Immature natural killer cell (primary cell): ENCODE measurements at regions not wholly inside any gene's neighbourhood (a gene's known extent, or its start where the extent isn't known, plus 50 kb on each side); places are given as distances from the start of the nearest gene placed in this dataset.

Experiments used
- DNase-seq, 3 donors: peaks; one replicate each; pipeline ENCODE4 v3.0.0; 2022; ENCODE audit warnings: mixed read lengths in 1 of 3
- H3K27ac Mint-ChIP-seq, 6 donors: one replicate each; pipeline ENCODE4 v1.8.0; 2020; ENCODE audit warnings: mixed read lengths in 6 of 6, mild to moderate bottlenecking in 5 of 6, inconsistent platforms in 4 of 6, moderate library complexity in 3 of 6
- H3K27me3 Mint-ChIP-seq, 3 donors: one replicate each; pipeline ENCODE4 v1.8.0; 2020 to 2021; ENCODE audit warnings: low read depth in 3 of 3, mild to moderate bottlenecking in 3 of 3, mixed read lengths in 3 of 3, moderate library complexity in 3 of 3, inconsistent platforms in 1 of 3
- H3K36me3 Mint-ChIP-seq, 3 donors: one replicate each; pipeline ENCODE4 v1.8.0; 2020; ENCODE audit warnings: mixed read lengths in 3 of 3, inconsistent platforms in 2 of 3, mild to moderate bottlenecking in 2 of 3
- H3K4me1 Mint-ChIP-seq, 2 donors: one replicate each; pipeline ENCODE4 v1.8.0; 2020; ENCODE audit warnings: inconsistent platforms in 2 of 2, mild to moderate bottlenecking in 2 of 2, mixed read lengths in 2 of 2, moderate library complexity in 1 of 2
- H3K4me3 Mint-ChIP-seq, 5 donors: one replicate each; pipeline ENCODE4 v1.8.0; 2020; ENCODE audit warnings: mild to moderate bottlenecking in 5 of 5, mixed read lengths in 5 of 5, inconsistent platforms in 3 of 5, moderate library complexity in 3 of 5
- H3K9me3 Mint-ChIP-seq, 6 donors: one replicate each; pipeline ENCODE4 v1.8.0; 2020; ENCODE audit warnings: mild to moderate bottlenecking in 6 of 6, mixed read lengths in 6 of 6, inconsistent platforms in 4 of 6, moderate library complexity in 3 of 6

DNA sequence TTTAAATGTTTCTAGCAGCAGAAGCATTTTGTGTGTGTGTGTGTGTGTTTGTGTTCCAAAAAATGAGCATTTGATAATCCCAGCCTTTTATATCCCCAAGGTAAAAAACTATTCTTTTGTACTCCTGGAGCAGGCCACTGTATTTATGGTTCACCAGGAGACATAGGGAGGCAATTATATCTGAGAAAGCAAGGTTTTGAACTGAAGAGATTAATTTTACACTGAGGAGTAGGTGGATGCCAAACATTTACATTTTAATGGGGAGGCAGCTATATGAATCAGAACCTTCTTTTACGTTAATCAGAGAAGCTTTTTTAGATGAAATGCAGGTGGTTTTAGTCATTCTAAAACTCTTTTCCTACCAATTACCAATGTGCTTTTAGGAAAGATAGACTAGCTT is 1374.0 kb upstream of the TENM4 start:
- peaks cover 8 to 42% (median 14%) of the 10 kb centered on the region in 6 donors for H3K9me3 Mint-ChIP-seq
- no peaks in the 10 kb centered on the region for H3K36me3 Mint-ChIP-seq
- peaks cover 0 to 10% of the 10 kb centered on the region in 2 donors for H3K4me1 Mint-ChIP-seq
- no peak overlapping the region for H3K27ac Mint-ChIP-seq
- DNase-seq, result no peak
- no peak overlapping the region for H3K4me3 Mint-ChIP-seq
- peaks cover 0 to 2% (median 0%) of the 10 kb centered on the region in 3 donors for H3K27me3 Mint-ChIP-seq

DNA sequence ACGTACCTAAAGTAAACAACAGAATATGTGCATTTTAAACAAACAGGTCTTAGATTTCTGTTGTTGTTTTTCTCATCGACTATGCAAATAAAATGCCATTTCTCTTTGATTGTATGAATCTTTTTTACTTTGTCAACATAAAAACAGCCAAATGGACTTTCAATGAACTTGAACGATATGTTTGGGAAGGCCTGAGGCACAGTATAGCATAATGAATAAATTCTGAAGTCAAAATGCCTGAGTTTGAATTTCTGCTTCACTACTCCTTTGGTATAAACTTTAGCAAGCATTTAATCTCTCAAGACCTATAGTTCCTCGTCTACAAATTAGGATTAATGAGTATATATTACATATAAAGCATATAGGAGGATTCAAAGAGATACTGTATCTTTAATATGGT is 1369.9 kb upstream of the TENM4 start:
- Mint-ChIP-seq H3K36me3 (no peaks in the 10 kb centered on the region), H3K27ac (no peak overlapping the region), H3K9me3 (peaks cover 5 to 36% (median 13%) of the 10 kb centered on the region in 6 donors), H3K4me3 (no peak overlapping the region), H3K4me1 (peaks cover 0 to 3% of the 10 kb centered on the region in 2 donors), H3K27me3 (peaks cover 0 to 2% (median 0%) of the 10 kb centered on the region in 3 donors)
- DNase-seq, result no peak

DNA sequence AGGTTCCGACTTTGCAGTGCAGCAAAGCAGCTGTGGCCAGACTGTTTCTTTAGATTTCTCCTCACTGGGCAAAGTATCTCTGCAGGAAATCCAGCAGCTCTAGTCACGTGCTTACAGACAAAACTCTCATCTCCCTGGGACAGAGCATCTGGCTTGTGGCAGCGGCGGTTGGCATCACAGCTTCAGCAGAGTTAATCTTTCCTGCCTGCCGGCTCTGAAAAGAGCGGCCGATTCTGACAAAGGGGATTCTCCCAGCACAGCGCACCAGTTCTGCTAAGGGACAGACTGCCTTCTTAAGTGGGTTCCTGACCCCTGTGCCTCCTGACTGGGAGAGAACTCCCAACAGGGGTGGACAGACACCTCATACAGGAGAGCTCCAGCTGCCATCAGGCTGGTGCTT is 1357.3 kb upstream of the TENM4 start:
- H3K27me3 Mint-ChIP-seq, result no peaks in the 10 kb centered on the region
- no peak overlapping the region for H3K27ac Mint-ChIP-seq
- H3K9me3 Mint-ChIP-seq, result peaks cover 17 to 59% (median 39%) of the 10 kb centered on the region in 6 donors
- H3K4me1 Mint-ChIP-seq, result no peaks in the 10 kb centered on the region
- no peaks in the 10 kb centered on the region for H3K36me3 Mint-ChIP-seq
- H3K4me3 Mint-ChIP-seq, result no peak overlapping the region
- DNase-seq, result no peak

DNA sequence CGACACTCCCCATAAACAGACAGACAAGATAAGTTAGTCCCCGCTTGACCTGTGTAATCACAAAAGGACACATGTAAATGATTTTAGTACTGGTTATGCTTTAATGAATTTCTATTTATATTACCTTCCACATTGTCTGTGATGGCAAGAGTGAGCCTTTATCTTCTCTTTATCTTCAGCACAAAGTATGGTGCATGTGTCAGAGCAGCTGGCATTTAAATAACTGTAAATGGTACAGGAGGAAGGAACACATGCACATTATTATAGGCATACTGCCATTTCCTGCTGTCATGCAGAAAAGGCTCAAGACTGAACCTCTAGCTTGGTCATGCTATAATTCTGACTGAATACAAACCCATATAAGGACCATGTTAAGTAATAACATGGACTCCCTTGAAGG is 1342.7 kb upstream of the TENM4 start:
- peaks cover 3 to 56% (median 24%) of the 10 kb centered on the region in 6 donors for H3K9me3 Mint-ChIP-seq
- no peak overlapping the region for H3K27ac Mint-ChIP-seq
- no peaks in the 10 kb centered on the region for H3K27me3 Mint-ChIP-seq
- H3K4me1 Mint-ChIP-seq, result no peaks in the 10 kb centered on the region
- H3K36me3 Mint-ChIP-seq, result no peaks in the 10 kb centered on the region
- H3K4me3 Mint-ChIP-seq, result no peak overlapping the region
- no peak for DNase-seq

DNA sequence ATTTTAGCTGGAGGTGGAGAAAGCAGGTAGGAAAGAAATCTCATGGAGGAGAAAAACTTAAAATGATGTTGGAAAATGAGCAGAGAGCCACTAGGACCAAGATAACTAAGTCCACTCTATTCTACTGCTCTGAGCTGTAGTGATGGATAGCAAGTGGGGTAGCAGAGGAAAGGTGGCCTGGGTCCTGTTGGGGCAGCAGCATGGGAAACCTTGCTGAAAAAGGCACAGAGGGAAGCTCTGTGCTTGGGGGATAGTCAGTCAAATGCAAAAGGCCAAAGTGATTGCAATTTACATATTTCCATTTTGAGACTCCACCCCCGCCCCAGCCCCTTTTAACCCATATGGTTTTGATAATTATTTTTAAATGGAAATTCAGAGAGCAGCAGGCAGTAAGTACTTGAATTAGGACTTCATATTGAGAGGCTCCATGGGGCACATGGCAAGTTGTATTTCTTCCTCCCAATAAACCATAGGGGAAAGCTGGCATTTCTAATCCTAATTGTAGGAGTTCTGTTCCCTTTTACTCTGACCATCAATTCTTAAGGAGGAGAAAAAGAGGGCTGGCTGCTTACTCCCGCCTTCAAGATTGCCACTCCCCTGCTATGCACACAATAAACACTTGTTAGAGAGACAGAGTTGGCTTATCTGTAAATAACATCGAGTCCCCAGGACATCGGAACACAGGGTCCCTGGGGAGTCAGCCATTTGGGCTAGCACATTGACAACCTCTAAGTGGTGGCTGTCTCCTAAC is 1341.5 kb upstream of the TENM4 start:
- no peak overlapping the region for H3K27ac Mint-ChIP-seq

DNA sequence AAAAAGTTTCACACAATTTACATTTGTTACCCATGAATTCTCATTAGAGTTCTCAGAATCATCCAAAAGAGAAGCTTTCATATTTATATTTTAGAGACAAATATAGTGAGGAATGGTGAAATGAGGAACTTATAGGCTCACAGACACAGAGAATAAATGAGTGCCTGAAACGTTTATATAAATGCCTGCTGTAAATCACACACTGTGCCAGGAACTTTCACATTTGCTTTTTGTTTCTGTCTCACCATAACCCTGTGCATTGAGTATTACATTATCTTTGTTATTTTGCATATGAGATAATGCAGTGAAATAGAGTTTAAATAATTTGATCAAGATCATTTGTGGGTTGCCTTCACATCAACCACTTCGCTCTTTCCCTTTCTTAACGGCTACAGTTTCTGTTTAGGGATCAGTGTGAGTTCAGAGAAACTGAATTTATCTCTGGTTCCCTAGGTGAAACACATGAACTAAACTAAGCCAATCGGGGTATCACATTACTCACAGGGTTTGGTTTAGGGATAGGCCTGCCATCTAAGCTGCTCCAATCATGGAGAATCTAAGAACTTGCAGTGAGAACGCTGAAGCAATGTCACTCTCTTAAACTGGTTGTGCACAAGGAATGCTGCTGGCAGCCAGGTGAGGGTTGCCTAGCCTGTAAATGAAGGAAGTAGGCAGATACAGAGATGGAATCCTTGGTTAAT is 1339.2 kb upstream of the TENM4 start:
- no peak overlapping the region for H3K27ac Mint-ChIP-seq
- no peak overlapping the region for H3K4me3 Mint-ChIP-seq
- H3K9me3 Mint-ChIP-seq, result peaks cover 7 to 48% (median 23%) of the 10 kb centered on the region in 6 donors
- no peaks in the 10 kb centered on the region for H3K4me1 Mint-ChIP-seq
- no peak for DNase-seq
- no peaks in the 10 kb centered on the region for H3K36me3 Mint-ChIP-seq
- no peaks in the 10 kb centered on the region for H3K27me3 Mint-ChIP-seq

More for the DNA sequence above, 1341.5 kb upstream of the TENM4 start:
- Mint-ChIP-seq H3K27me3 (no peaks in the 10 kb centered on the region), H3K36me3 (no peaks in the 10 kb centered on the region), H3K4me3 (no peak overlapping the region), H3K4me1 (no peaks in the 10 kb centered on the region), H3K9me3 (peaks cover 3 to 56% (median 25%) of the 10 kb centered on the region in 6 donors)
- no peak for DNase-seq

DNA sequence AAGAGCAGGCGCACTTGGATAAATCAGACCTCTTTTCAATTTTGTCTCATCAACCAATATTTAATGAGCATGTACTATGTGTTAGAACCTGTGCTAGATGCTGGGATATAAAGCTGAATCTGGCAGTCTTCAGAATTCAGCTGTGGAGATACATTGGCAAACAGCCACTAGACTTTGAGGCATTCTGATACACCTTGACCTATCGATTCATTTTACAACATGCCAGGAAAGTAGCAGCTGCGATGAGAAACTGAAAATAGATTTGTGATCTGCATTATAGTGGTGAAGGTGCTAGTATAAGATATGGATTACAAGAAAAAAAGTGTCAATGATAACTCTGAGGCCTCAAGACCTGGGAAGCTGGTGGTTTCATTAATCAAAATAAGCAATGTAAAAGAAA is 1338.1 kb upstream of the TENM4 start:
- H3K36me3 Mint-ChIP-seq, result no peaks in the 10 kb centered on the region
- H3K9me3 Mint-ChIP-seq, result peaks cover 7 to 39% (median 23%) of the 10 kb centered on the region in 6 donors
- no peak for DNase-seq
- H3K4me3 Mint-ChIP-seq, result no peak overlapping the region
- H3K4me1 Mint-ChIP-seq, result no peaks in the 10 kb centered on the region
- H3K27me3 Mint-ChIP-seq, result no peaks in the 10 kb centered on the region
- H3K27ac Mint-ChIP-seq, result no peak overlapping the region

DNA sequence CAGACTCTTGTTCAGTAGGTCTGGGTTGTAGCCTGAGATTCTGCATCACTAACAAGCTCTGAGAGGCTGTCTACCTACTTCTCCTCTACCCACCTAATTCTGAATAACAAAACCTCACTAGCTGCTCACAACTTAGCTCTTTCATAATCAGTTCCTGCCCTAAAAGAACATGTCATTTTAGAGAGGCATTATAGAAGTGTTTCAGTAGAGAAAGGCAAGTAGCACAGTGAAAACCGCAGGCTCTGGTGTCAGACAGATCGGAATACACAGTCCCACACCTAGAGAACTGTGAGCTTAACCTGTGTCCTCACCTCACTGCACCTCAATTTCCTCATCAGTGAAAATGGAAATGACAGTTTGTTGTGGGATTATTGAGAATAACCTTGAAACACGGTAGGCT is 1337.6 kb upstream of the TENM4 start:
- no peak for DNase-seq
- H3K4me1 Mint-ChIP-seq, result no peaks in the 10 kb centered on the region
- no peaks in the 10 kb centered on the region for H3K36me3 Mint-ChIP-seq
- no peak overlapping the region for H3K4me3 Mint-ChIP-seq
- H3K27me3 Mint-ChIP-seq, result no peaks in the 10 kb centered on the region
- H3K27ac Mint-ChIP-seq, result no peak overlapping the region
- peaks cover 7 to 37% (median 23%) of the 10 kb centered on the region in 6 donors for H3K9me3 Mint-ChIP-seq

DNA sequence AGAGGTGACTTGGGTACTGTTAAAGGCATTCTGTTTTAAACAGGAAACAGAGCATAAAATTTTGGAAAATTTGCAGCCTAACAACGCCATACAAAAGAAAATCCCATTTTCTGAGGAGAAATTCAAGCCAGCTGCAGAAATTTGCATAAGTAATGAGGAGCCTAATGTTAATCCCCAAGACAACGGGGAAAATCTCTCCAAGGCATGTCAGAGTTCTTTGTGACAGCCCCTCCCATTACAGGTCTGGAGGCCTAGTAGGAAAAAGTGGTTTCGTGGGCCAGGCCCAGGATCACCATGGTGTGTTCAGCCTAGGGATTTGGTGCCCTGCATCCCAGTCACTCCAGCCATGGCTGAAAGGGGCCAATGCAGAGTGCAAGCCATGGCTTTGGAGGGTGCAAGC is 1333.1 kb upstream of the TENM4 start:
- Mint-ChIP-seq H3K9me3 (peaks cover 6 to 39% (median 25%) of the 10 kb centered on the region in 6 donors), H3K4me1 (no peaks in the 10 kb centered on the region), H3K4me3 (no peak overlapping the region), H3K27ac (no peak overlapping the region), H3K27me3 (peaks cover 0 to 2% (median 0%) of the 10 kb centered on the region in 3 donors), H3K36me3 (peaks cover 0 to 2% (median 0%) of the 10 kb centered on the region in 3 donors)
- no peak for DNase-seq

DNA sequence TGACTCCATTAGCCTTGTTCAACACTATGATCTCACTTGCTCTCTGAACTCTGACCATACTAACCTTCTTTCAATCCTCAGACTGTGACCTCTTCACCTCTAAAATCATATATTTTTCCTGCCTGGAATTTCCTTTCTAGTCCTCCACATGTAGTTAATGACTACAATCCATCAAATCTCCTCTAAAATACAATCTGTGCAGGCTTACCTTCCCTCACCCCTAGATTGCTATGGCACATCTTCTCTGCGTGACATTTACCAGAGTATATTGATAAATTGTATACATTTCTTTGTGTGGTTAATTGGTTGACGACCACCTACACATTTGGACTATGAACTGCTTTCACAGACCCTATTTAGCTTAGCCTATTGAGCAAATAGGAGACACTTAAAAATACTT is 1330.2 kb upstream of the TENM4 start:
- DNase-seq, result no peak
- no peaks in the 10 kb centered on the region for H3K4me1 Mint-ChIP-seq
- H3K9me3 Mint-ChIP-seq, result peaks cover 2 to 37% (median 20%) of the 10 kb centered on the region in 6 donors
- H3K36me3 Mint-ChIP-seq, result peaks cover 0 to 2% (median 0%) of the 10 kb centered on the region in 3 donors
- peaks cover 0 to 2% (median 0%) of the 10 kb centered on the region in 3 donors for H3K27me3 Mint-ChIP-seq
- H3K27ac Mint-ChIP-seq, result no peak overlapping the region
- no peak overlapping the region for H3K4me3 Mint-ChIP-seq

DNA sequence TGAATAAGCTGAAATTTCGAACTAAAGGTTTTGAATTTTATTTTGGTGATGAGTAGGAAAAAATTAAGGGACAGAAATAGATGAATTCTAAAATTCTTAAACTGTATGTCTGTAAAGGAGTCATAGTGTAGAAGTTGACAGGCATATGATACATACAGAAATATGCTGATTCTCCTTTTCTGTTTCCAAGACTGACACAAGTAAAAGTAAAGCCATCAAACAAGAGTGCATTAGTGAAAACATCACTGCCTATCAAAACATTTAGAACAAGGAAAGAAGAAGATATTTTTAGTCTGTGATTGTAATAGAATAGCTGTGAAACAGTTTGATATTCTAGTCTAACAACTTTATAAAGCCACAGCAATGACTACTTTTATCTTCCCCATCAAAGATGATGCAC is 1318.0 kb upstream of the TENM4 start:
- Mint-ChIP-seq H3K4me3 (no peak overlapping the region), H3K9me3 (peaks cover 9 to 45% (median 18%) of the 10 kb centered on the region in 6 donors), H3K27me3 (peaks cover 0 to 3% (median 0%) of the 10 kb centered on the region in 3 donors), H3K27ac (no peak overlapping the region), H3K36me3 (no peaks in the 10 kb centered on the region), H3K4me1 (no peaks in the 10 kb centered on the region)
- no peak for DNase-seq

DNA sequence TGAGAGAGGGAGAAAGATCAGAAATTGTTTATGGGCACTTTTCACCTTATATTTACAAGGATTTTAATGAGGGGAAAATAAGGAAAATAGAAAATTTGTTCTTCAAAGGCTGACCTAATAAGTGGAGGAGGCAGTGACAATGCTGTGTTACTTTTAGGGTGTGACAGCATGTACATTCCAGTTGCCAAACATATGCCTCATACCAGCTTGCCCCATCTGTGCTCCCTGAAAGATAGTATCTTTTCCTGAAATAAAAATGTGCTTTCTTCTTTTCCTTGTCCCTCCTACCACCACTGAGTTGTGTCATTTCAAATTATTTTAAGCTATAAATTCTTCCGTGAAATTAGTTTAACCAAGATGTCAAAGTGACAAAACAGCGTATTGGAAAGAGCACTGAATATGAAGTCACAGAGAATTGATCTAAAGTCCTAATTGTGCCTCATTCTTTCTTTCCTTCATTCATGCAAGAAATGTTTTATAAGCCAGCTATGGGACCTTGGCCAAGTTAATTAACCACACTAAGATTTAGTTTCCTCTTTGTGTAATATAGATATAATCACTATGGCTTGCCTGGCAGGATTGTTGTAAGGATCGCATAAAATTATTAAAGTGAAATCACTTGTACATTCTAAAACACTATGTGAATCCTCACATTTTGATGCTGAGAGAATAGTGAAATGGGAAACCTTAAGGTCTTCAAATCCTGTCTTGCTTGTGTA is 1307.5 kb upstream of the TENM4 start:
- no peak for DNase-seq
- H3K27ac Mint-ChIP-seq, result no peak overlapping the region
- no peak overlapping the region for H3K4me3 Mint-ChIP-seq
- H3K36me3 Mint-ChIP-seq, result peaks cover 0 to 3% (median 0%) of the 10 kb centered on the region in 3 donors
- peaks cover 0 to 27% (median 3%) of the 10 kb centered on the region in 6 donors for H3K9me3 Mint-ChIP-seq
- no peaks in the 10 kb centered on the region for H3K27me3 Mint-ChIP-seq
- no peaks in the 10 kb centered on the region for H3K4me1 Mint-ChIP-seq

DNA sequence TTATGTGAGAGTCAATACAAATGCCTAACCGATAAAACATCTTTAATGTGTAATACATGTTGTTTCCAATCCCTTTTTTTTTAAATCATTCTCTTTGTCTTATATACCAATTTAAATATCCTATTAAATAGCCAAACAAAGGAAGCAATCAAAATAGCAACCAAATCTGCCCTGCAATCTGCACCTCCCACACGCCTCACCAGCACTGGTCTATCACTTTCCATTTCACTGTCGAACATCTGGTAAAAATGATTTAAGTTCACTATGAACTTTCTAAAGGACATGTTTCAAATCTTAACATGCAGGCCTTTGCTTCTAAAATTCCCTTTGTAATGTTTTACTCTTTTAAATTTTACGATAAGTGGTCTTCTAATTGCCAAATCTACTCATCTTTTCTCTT is 1305.5 kb upstream of the TENM4 start:
- Mint-ChIP-seq H3K4me3 (no peak overlapping the region), H3K27ac (no peak overlapping the region), H3K27me3 (no peaks in the 10 kb centered on the region), H3K36me3 (peaks cover 0 to 3% (median 0%) of the 10 kb centered on the region in 3 donors), H3K9me3 (peaks cover 0 to 36% (median 7%) of the 10 kb centered on the region in 6 donors), H3K4me1 (no peaks in the 10 kb centered on the region)
- no peak for DNase-seq

DNA sequence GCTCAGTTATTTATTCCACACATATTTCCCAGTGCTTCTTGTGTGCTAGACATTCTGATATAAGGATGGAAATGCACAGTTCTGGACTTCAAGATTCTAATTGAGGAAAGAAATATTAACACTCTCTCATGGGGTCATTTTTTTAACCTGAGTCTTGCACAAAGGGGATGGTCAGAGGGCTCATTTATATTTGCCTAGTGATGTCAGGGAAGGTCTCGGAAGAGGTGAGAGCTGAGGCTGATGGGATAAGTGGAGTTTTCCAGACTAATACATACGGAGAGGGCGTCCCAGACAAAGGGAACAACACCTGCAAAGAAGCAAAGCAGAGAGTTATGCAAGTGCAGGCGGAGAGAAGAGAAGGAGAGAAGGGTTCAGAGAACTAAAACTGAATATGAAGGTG is 1304.6 kb upstream of the TENM4 start:
- Mint-ChIP-seq H3K27me3 (no peaks in the 10 kb centered on the region), H3K36me3 (peaks cover 0 to 3% (median 0%) of the 10 kb centered on the region in 3 donors), H3K9me3 (peaks cover 1 to 36% (median 10%) of the 10 kb centered on the region in 6 donors), H3K4me3 (no peak overlapping the region), H3K4me1 (no peaks in the 10 kb centered on the region), H3K27ac (no peak overlapping the region)
- DNase-seq, result no peak
